ENCODE measurements at regions not wholly inside any gene's neighbourhood (a gene's known extent, or its start where the extent isn't known, plus 50 kb on each side); places are given as distances from the start of the nearest gene placed in this dataset.
A peak's percentile ranks its signal among the peaks of the same experiment; 100 is the strongest.
"Not testable (repeated sequence)": the region's sequence is repeated elsewhere in the genome, so short reads cannot be mapped to it uniquely, and the experiment has no call there.

GRCh38 chr10:71912431-71912830 lies 51.8 kb upstream of the CHST3 start:
- peaks cover 16% of the 10 kb centered on the region for H3K9me3 Mint-ChIP-seq
- H3K27me3 Mint-ChIP-seq (ENCODE audit: low read depth): no peaks in the 10 kb centered on the region
- H3K4me3 Mint-ChIP-seq: no peak overlapping the region
- H3K36me3 Mint-ChIP-seq: no peaks in the 10 kb centered on the region
- TF ChIP-seq CTCF (IDR thresholded peaks at IDR 0.05; ENCODE audit: unreplicated experiment): no peak
- H3K27ac Mint-ChIP-seq: no peak overlapping the region
- H3K4me1 Mint-ChIP-seq: no peaks in the 10 kb centered on the region
- DNase-seq (ENCODE audit: low spot score in 2 of 2, unreplicated experiment in 2 of 2): no peak

DNA sequence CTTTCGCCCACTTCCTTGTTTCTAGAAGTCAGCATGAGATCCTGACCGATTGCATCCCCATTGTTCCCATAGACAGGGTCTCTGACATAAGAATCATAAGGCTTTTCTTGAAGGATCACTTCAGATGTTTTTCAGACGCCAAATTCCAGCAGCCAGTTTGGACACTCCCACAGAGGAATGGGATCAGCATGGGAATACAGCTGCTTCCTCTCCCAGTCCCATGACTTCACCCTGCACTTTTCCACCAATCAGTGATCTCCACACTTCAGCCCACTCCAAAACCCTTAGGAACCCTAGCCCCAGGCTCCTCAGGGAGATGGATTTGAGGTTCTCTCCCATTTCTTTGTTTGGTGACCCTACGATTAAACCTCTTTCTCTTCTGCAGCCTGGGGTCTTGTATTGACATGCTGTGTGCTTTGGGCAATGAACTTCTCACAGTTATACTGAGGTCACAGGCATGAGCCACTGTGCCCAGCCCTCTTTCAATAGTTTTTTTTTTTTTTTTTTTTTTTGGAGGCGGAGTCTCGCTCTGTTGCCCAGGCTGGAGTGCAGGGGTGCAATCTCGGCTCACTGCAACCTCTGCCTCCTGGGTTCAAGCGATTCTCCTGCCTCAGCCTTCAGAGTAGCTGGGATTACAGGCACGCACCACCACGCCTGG lies 52.8 kb upstream of the CHST3 start:
- no peak overlapping the region for H3K27ac Mint-ChIP-seq

DNA sequence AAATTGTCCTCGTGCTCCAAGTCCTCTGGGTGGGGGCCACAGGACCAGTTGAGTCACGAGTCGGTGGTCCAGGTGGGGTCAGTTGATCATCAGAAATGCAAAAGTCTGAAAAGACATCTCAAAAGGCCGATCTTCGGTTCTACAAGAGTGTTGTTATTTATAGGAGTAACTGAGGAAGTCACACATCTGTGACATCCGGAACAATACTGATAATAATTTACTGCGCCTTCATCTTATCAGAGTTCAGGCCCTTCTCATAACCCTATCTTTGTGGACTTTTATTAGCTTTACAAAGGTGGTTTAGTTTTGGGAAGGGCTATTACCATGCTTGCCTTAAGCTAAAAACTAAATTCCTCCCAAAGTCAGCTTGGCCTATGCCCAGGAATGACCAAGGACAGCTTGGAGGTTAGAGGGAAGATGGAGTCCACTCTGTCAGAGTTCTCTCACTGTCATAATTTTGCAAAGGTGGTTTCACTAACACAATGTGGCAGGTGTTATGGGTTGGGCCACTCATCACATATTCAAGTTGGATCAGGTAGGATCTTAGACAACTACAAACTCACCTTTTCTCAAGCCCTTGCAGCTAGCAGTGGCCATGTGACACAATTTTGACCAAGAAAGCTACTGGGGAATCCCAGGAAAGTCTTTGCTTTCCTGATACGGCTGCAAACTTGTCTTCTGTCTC lies 54.7 kb upstream of the CHST3 start:
- Mint-ChIP-seq H3K27me3 (ENCODE audit: low read depth) (no peaks in the 10 kb centered on the region), H3K36me3 (no peaks in the 10 kb centered on the region), H3K4me3 (no peak overlapping the region), H3K27ac (no peak overlapping the region), H3K9me3 (peaks cover 7% of the 10 kb centered on the region), H3K4me1 (no peaks in the 10 kb centered on the region)
- DNase-seq (ENCODE audit: low spot score in 2 of 2, unreplicated experiment in 2 of 2): no peak
- no peak for TF ChIP-seq CTCF (IDR thresholded peaks at IDR 0.05; ENCODE audit: unreplicated experiment)

More for the DNA sequence above, 52.8 kb upstream of the CHST3 start:
- H3K9me3 Mint-ChIP-seq: peaks cover 11% of the 10 kb centered on the region
- TF ChIP-seq CTCF (IDR thresholded peaks at IDR 0.05; ENCODE audit: unreplicated experiment): no peak
- H3K4me3 Mint-ChIP-seq: no peak overlapping the region
- no peaks in the 10 kb centered on the region for H3K27me3 Mint-ChIP-seq (ENCODE audit: low read depth)
- DNase-seq (ENCODE audit: low spot score in 2 of 2, unreplicated experiment in 2 of 2): no peak
- H3K4me1 Mint-ChIP-seq: no peaks in the 10 kb centered on the region
- H3K36me3 Mint-ChIP-seq: no peaks in the 10 kb centered on the region

DNA sequence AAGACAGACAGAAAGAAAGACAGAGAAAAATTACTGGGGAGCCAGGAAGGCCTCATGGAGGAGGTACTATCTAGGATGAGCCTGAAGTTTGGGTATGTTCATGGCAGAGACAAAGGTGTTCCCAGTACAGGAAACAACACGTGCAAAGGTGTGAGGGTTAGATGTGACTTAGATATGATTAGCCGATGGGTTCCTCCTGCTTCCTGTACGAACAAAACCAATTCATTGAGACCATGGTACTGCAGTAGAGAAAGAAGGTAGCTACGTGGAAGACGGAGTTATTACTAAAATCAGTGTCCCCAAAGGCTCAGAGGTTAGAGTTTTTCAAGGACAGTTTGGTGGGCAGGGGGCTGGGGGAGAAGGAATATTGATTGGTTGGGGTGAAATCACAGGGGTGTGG lies 55.2 kb upstream of the CHST3 start:
- Mint-ChIP-seq H3K27me3 (ENCODE audit: low read depth) (no peaks in the 10 kb centered on the region), H3K9me3 (peaks cover 7% of the 10 kb centered on the region), H3K4me3 (no peak overlapping the region), H3K27ac (no peak overlapping the region), H3K36me3 (no peaks in the 10 kb centered on the region), H3K4me1 (no peaks in the 10 kb centered on the region)
- no peak for TF ChIP-seq CTCF (IDR thresholded peaks at IDR 0.05; ENCODE audit: unreplicated experiment)
- DNase-seq (ENCODE audit: low spot score in 2 of 2, unreplicated experiment in 2 of 2): no peak

DNA sequence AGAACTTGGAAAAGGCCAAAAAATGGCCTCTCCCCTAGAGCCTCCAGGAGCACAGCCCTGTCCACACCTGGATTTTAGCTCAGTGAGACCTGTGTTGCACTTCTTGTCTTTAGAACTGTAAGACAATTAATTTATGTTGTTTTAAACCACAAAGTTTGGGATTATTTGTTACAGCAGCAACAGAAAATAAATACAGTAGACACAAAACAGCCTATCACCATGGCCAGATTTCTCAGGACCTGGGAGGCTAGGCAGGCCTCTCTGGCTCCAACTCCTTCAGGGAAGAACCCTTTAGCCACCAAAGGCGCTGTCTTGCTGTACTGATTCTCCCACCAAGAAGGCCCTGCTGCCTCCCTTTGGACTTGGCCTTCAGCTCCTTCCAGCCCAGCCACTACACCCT lies 54.1 kb upstream of the PSAP start:
- Mint-ChIP-seq H3K27ac (no peak overlapping the region), H3K27me3 (ENCODE audit: low read depth) (no peaks in the 10 kb centered on the region), H3K4me1 (peaks cover 2% of the 10 kb centered on the region), H3K9me3 (no peaks in the 10 kb centered on the region), H3K4me3 (no peak overlapping the region), H3K36me3 (no peaks in the 10 kb centered on the region)
- DNase-seq (ENCODE audit: low spot score in 2 of 2, unreplicated experiment in 2 of 2): no peak
- no peak for TF ChIP-seq CTCF (IDR thresholded peaks at IDR 0.05; ENCODE audit: unreplicated experiment)

- peak overlapping the region; percentile 84 for H3K27ac Mint-ChIP-seq
- DNase-seq (ENCODE audit: low spot score in 2 of 2, unreplicated experiment in 2 of 2); H3K4me3 Mint-ChIP-seq; H3K27me3 Mint-ChIP-seq (ENCODE audit: low read depth); H3K4me1 Mint-ChIP-seq; H3K9me3 Mint-ChIP-seq; H3K36me3 Mint-ChIP-seq: not testable (repeated sequence)
These were observed 52.7 kb upstream of the PSAP start for GRCh38 chr10:71903636-71904250.
